OCI-LY3 (cell line): ENCODE measurements at regions not wholly inside any gene's neighbourhood (a gene's known extent, or its start where the extent isn't known, plus 50 kb on each side); places are given as distances from the start of the nearest gene placed in this dataset.

Experiments used
- CTCF ChIP-seq: fragments of 200-600, 300-600 bp; sonication (generic); IDR thresholded peaks from 2 replicates; pipeline ENCODE4 v1.5.1; 2014; ENCODE audit warnings: antibody characterized with exemption, low read length, low read depth
- EZH2phosphoT487 ChIP-seq: fragments of 200-600 bp; shearing (Covaris generic); IDR thresholded peaks from 2 replicates; pipeline ENCODE4 v1.6.1; 2018; ENCODE audit warnings: antibody characterized with exemption, mixed run types, low read depth

GRCh38 chr1:228655796-228656394, 79.4 kb upstream of the RHOU start:
- TF ChIP-seq CTCF (no peak), EZH2phosphoT487 (no peak)
